DOHH2 (cell line): ENCODE measurements at regions not wholly inside any gene's neighbourhood (a gene's known extent, or its start where the extent isn't known, plus 50 kb on each side); places are given as distances from the start of the nearest gene placed in this dataset.

ENCODE experiments used
- CTCF ChIP-seq: fragments of 200-600 bp; sonication (generic); IDR thresholded peaks from one replicate; pipeline ENCODE4 v1.5.1; 2014; ENCODE audit warnings: antibody characterized with exemption, mild to moderate bottlenecking, low read depth, low read length; ENCODE audit not compliant: poor library complexity, severe bottlenecking
- EZH2phosphoT487 ChIP-seq: fragments of 200-600 bp; sonication (generic); IDR thresholded peaks from 2 replicates; pipeline ENCODE4 v1.6.1; 2017; ENCODE audit warnings: borderline replicate concordance, mild to moderate bottlenecking, antibody characterized with exemption, low read length, moderate library complexity, mixed read lengths

- TF ChIP-seq CTCF (no peak), EZH2phosphoT487 (no peak)
Observed at GRCh38 chr11:15589070-15589626, 474.4 kb downstream of the INSC start.
